Uterus (tissue), 2 donors: ENCODE measurements at regions not wholly inside any gene's neighbourhood (a gene's known extent, or its start where the extent isn't known, plus 50 kb on each side); places are given as distances from the start of the nearest gene placed in this dataset.

Source experiments
- CTCF ChIP-seq, 4 experiments: fragments of 200-600 bp in 2 of 4; fragments of 450-650 bp in 2 of 4; sonication (generic) in 2 of 4; IDR thresholded peaks; one replicate each; pipeline ENCODE4 v1.5.1; 2016 to 2019; ENCODE audit warnings: antibody characterized with exemption in 4 of 4, mild to moderate bottlenecking in 2 of 4, moderate library complexity in 1 of 4
- POLR2A ChIP-seq, 2 donors: fragments of 450-650 bp; IDR thresholded peaks; one replicate each; pipeline ENCODE4 v1.6.1; 2016; ENCODE audit warnings: antibody characterized with exemption in 2 of 2, mild to moderate bottlenecking in 1 of 2, moderate library complexity in 1 of 2

GRCh38 chr5:167843881-167844572 lies 447.4 kb upstream of the WWC1 start:
- TF ChIP-seq CTCF (IDR thresholded peaks at IDR 0.05): no peak
- no peak for TF ChIP-seq POLR2A (IDR thresholded peaks at IDR 0.05)
